ENCODE measurements at regions not wholly inside any gene's neighbourhood (a gene's known extent, or its start where the extent isn't known, plus 50 kb on each side); places are given as distances from the start of the nearest gene placed in this dataset.

- Mint-ChIP-seq H3K27ac (ENCODE audit: unreplicated experiment) (no peak overlapping the region), H3K9me3 (ENCODE audit: low read depth, unreplicated experiment) (no peaks in the 10 kb centered on the region), H3K27me3 (ENCODE audit: unreplicated experiment) (no peaks in the 10 kb centered on the region), H3K4me1 (ENCODE audit: low read depth, unreplicated experiment) (no peaks in the 10 kb centered on the region), H3K36me3 (ENCODE audit: insufficient read depth, unreplicated experiment) (no peaks in the 10 kb centered on the region), H3K4me3 (ENCODE audit: low read depth, unreplicated experiment) (no peak overlapping the region)
- CTCF ChIA-PET, result no interaction called here
- no peak for TF ChIP-seq CTCF (IDR thresholded peaks at IDR 0.05; ENCODE audit: unreplicated experiment)
- intact Hi-C loops (cut with micrococcal nuclease; ENCODE audit: unreplicated experiment), result no loop called here
- no peak for DNase-seq
- BruUV-seq (replicated peaks), result no TSS peak
These were observed 83.2 kb upstream of the ATP10A start for GRCh38 chr15:25946241-25946805.

GRCh38 chr15:25944386-25944785 is 81.3 kb upstream of the ATP10A start:
- no peaks in the 10 kb centered on the region for H3K9me3 Mint-ChIP-seq (ENCODE audit: low read depth, unreplicated experiment)
- H3K27me3 Mint-ChIP-seq (ENCODE audit: unreplicated experiment), result no peaks in the 10 kb centered on the region
- intact Hi-C loops (cut with micrococcal nuclease; ENCODE audit: unreplicated experiment), result no loop called here
- TF ChIP-seq CTCF (IDR thresholded peaks at IDR 0.05; ENCODE audit: unreplicated experiment), result no peak
- no peaks in the 10 kb centered on the region for H3K36me3 Mint-ChIP-seq (ENCODE audit: insufficient read depth, unreplicated experiment)
- CTCF ChIA-PET, result no interaction called here
- H3K4me3 Mint-ChIP-seq (ENCODE audit: low read depth, unreplicated experiment), result no peak overlapping the region
- H3K4me1 Mint-ChIP-seq (ENCODE audit: low read depth, unreplicated experiment), result no peaks in the 10 kb centered on the region
- no peak overlapping the region for H3K27ac Mint-ChIP-seq (ENCODE audit: unreplicated experiment)
- BruUV-seq (replicated peaks), result no TSS peak
- no peak for DNase-seq

- no peak for TF ChIP-seq CTCF (IDR thresholded peaks at IDR 0.05; ENCODE audit: unreplicated experiment)
- Mint-ChIP-seq H3K36me3 (ENCODE audit: insufficient read depth, unreplicated experiment) (no peaks in the 10 kb centered on the region), H3K9me3 (ENCODE audit: low read depth, unreplicated experiment) (no peaks in the 10 kb centered on the region)
These were observed 80.7 kb upstream of the ATP10A start for GRCh38 chr15:25943831-25944230.

GRCh38 chr15:25939122-25939521 is 76.0 kb upstream of the ATP10A start:
- Mint-ChIP-seq H3K27ac (ENCODE audit: unreplicated experiment) (no peak overlapping the region), H3K36me3 (ENCODE audit: insufficient read depth, unreplicated experiment) (no peaks in the 10 kb centered on the region), H3K9me3 (ENCODE audit: low read depth, unreplicated experiment) (no peaks in the 10 kb centered on the region), H3K4me1 (ENCODE audit: low read depth, unreplicated experiment) (no peaks in the 10 kb centered on the region), H3K4me3 (ENCODE audit: low read depth, unreplicated experiment) (no peak overlapping the region), H3K27me3 (ENCODE audit: unreplicated experiment) (no peaks in the 10 kb centered on the region)
- no peak for DNase-seq
- CTCF ChIA-PET, result no interaction called here
- intact Hi-C loops (cut with micrococcal nuclease; ENCODE audit: unreplicated experiment), result no loop called here
- no peak for TF ChIP-seq CTCF (IDR thresholded peaks at IDR 0.05; ENCODE audit: unreplicated experiment)
- BruUV-seq (replicated peaks), result no TSS peak

More at GRCh38 chr15:25943831-25944230, 80.7 kb upstream of the ATP10A start:
- CTCF ChIA-PET, result no interaction called here
- intact Hi-C loops (cut with micrococcal nuclease; ENCODE audit: unreplicated experiment), result no loop called here
- Mint-ChIP-seq H3K4me1 (ENCODE audit: low read depth, unreplicated experiment) (no peaks in the 10 kb centered on the region), H3K27ac (ENCODE audit: unreplicated experiment) (no peak overlapping the region), H3K4me3 (ENCODE audit: low read depth, unreplicated experiment) (no peak overlapping the region), H3K27me3 (ENCODE audit: unreplicated experiment) (no peaks in the 10 kb centered on the region)
- BruUV-seq (replicated peaks), result no TSS peak
- DNase-seq, result no peak

All from Calu3 (cell line).